Stimulated activated CD8-positive, alpha-beta memory T cell treated with anti-CD3 and anti-CD28 coated beads, Interleukin-7, amount 100 ng/mL, for 24 hours (primary cell): ENCODE measurements at regions not wholly inside any gene's neighbourhood (a gene's known extent, or its start where the extent isn't known, plus 50 kb on each side); places are given as distances from the start of the nearest gene placed in this dataset.
"Not testable (repeated sequence)": the region's sequence is repeated elsewhere in the genome, so short reads cannot be mapped to it uniquely, and the experiment has no call there.

Source experiments
- DNase-seq: peaks from one replicate; pipeline ENCODE4 v3.0.0-alpha.2; 2020; ENCODE audit warnings: low read depth

DNA sequence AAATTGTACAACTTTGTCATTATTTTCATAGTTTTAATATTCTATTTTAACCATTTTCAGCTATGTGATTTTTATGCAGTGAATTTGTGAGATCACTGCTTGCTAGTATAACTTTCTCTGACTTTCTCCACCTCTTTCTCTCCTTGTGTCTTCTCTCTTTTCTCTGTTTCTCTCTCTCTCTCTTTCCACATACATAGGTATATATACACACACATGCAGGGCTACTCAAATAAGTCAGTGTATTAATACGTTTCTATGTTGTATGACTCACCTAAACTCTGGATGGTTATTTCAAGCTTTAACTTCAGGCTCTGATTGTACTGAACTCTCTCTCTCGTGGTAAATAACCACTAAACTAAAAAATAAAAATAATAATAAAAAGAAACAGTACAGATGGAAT, 1389.3 kb upstream of the ALCAM start:
- no peak for DNase-seq

DNA sequence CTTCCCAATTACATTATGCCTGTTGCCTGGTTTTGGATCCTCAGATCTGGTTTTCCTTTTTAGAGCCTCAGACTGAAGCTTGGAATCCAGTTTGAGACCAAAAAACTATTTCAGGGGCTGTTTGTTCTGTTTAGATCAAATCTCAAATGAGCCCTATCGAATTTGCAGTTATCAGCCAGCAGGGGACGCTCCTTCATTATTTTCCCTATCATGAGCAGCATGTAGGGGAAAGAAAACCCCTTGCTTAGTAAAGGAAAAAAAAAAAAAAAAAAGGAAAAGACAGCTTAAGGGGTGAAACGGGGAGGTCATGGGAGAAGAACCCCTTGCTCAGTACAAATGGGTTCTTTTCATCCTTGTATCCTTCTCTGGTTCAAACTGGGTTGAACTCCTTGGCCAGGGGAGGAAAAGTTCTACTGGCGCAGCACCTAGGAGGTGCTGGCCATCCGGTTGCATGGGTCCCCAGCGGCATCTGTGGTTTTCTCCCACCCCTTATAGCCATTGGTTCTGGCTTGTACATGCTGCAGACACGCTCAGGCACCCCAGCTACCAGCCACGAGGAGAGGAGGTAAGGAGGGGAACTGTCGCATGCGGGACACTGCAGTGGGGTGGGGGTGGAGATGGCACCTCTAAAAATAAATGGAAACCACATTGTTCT, 1375.1 kb upstream of the ALCAM start:
- no peak for DNase-seq

DNA sequence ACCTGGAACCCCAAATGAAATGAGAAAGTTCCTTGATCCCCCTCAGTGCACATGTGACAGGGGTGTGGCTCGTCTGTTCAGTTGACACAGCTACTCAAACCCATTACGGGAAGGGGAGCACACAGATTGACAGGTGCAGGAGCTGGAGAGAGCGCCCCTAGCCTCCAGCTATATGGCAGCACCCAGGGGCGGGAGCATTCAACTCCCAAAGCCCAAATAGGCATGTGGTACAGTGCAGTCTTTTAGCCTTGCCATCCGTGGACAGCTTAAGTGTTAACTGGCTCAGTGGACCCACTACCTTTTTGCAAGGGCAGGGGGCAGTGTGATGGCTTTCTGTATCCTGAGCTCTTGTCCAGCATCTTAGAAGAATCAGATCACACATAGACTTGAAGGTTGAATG, 1374.2 kb upstream of the ALCAM start:
- no peak for DNase-seq

DNA sequence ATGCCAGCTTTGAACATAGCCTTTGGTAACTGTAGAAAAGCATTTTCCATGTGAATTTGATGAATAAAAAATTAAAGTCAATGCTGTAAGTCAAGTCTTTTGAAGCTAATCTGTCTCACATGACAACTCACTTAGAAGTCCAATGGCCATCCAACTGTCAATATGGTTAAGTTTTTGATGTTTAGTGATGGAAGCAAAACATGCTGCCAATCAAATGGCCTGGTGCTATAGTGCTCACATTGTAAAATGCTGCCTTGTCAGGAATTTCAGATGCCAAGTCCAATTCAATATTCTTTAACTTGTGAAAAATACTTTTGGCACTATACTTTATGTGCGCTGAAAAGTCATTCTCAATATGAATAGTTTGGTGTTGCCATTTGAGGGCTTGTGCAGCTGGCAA, 1361.8 kb upstream of the ALCAM start:
- no peak for DNase-seq

DNA sequence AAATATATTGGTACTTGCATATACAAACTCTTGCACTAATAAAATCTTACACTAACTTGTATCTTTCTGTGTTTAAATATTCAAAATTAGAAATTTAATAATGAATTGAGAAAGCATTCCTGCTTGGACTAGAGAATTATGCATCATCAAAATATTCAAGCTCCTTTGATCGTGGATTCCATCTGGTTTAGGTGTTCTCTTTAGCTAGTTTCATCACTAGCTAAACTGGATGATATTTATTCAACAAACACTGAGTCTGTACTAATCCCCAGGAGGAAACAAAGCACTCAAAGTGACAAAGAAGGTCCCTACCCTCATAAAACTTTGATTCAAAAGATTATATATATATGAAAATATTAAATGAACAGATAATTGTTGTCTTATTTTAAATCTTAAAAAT, 1360.9 kb upstream of the ALCAM start:
- no peak for DNase-seq

DNA sequence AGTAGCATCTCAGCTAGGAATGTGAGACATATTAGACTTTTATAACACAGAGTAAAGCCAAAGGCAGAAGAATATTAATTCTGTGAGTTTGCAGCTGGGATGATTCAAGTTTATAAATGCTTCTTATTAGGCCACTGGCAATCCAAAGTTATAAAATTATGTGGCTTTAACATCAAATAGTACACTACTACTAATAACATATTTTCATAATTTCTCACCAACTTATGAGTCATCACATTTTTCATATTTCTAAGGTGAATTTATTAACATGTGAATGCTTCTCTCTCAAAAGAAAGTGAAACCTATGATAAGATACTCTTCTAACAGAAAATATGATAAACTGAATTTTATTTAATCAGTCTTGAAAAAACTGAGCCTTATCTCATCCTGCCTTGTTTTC, 1348.2 kb upstream of the ALCAM start:
- DNase-seq, result no peak

DNA sequence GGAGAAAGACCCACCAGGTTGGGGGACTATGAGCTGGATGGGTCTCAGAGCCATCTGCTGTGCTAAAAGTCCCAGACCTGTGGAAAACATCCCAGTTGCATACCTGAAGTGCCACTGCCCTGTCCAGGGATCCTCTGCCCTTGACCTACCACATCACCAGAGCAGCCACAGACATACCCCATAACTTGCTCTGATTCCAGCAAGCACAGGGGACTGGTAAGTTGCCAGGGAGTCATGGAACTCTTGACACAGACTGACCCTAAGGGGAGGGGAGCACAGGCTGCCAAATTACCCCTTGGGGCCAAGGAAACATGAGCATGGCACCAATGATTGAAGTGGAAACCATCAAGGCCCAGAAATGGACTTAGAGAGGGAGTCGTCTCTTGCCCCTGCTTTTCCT, 1335.1 kb upstream of the ALCAM start:
- DNase-seq, result no peak

DNA sequence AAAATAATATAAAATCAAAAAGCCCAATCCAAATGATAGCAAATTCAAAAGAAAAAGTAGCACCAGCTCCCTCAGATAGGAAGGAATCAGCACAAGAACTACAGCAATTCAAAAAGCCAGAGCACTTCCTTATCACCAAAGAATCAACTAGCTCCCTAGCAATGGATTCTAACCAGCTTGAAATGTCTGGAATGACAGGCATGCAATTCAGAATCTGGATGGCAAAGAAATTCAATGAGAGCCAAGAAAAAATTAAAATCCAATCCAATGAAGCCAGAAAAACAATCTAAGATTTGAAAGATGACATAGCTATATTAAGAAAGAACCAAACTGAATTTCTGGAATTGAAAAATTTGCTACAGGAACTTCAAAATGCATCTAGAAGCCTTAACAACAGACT, 1334.4 kb upstream of the ALCAM start:
- no peak for DNase-seq

DNA sequence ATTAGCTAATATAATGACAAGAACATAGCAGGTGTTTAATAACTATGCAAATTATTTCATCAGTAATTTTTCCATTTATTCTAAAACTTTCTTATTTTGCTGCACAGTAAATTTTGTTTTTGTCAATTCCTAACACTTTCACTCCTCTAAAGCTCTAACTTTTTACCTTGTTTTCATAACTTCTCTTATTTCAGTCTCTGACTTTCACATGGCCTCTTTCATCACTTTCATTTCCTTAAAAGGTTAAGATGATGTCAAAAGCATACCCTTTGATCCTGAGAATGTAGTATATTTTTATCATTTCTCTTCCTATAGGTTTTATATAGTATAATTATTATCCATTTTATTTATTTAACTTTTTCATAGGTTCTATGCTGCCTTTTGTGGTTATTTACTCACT, 1325.8 kb upstream of the ALCAM start:
- no peak for DNase-seq

DNA sequence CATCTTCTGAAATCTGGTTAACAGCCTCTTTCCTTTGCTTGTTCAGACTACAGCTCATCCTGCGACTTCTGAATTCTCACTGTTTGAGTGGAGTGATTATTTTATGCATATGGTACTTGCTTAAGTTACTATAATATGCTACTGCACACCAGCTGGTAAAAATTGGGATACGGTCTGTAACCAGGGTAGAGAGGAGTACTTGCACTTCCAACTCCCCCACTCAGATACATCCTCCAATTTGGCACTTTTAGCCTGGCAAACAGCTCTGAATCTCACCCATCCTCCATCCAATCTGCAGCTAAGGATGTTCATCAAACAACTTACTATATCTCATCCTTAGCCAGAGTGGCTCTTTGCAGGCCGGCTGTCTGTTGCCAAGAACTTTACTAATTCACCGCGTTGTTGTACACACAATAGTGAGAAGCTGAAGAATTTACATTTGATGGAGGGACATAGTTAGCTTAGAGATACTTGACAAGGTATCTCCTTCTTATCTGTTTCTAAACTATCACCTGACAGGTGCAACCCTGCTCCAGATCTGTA, 1323.6 kb upstream of the ALCAM start:
- DNase-seq, result not testable (repeated sequence)

DNA sequence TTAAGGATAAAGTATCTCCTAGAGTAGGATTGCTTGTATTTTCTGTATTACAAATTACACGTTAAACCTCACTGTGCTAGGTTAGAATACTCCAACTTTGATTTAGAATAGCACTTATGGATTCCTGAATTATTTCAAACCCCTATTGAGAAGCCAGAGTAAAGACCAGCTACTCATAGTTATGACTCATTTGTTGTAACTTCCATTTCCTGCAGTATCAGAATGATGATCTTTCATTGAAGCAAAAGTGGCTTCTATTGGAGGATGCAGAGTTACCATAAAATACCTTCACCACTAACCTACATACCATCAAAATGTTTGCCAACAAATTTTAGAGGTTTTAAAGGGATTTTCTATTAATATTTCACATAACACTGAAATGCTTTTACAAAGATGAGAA, 1322.7 kb upstream of the ALCAM start:
- no peak for DNase-seq

DNA sequence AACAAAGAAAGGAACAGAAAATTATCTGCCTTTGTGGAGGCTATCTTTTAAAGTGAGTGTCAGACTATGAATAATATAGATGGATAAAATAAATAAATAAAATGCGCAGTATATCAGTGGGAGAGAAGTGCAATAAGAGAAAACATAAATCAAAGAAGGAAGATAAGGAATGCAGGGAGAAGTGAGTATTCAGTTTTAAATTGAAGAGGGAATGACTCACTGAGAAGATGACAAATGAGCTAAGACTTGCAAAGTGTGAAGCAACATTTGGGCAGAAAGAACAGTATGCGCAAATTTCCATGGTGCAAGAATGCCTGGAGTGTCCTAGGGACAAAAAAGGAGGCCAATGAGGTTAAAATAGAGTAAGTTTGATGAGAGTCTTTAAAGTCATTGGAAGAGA, 1300.1 kb upstream of the ALCAM start:
- DNase-seq, result no peak

DNA sequence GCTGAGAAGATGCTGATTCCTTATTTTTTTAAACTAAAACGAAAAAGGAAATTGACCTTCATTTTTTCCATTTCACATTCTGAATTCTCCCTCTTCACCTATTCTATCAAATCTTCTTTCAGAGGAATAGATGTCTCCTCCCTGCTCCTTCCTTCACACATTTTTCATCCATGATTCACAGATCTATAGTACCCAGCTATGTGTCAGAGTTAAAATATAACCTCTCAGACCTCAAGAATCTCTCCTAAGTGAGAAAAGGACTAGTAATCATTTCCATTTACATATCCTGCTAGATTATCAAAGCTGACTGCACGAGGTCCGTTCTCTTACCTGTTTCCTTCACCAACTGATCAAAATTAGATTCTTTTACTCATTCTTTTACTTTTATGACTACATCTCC, 1297.6 kb upstream of the ALCAM start:
- no peak for DNase-seq

DNA sequence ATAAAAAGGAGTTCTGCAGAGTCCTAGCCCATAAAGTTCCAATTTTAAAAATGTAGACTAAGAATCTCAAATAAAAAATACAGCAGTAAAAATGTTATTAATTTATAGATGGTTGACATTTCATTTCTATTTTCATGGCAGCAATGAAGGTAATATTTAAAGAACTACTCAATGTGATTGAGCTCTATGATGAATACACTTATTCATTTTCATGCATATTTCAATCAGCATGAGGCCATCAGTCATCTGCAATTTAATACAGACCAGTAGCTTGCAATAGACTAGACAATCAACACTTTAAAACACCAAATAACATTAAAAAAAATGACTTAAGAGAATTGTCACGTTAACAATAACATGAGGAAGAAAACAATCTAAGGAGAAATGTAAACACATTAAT, 1295.8 kb upstream of the ALCAM start:
- no peak for DNase-seq

DNA sequence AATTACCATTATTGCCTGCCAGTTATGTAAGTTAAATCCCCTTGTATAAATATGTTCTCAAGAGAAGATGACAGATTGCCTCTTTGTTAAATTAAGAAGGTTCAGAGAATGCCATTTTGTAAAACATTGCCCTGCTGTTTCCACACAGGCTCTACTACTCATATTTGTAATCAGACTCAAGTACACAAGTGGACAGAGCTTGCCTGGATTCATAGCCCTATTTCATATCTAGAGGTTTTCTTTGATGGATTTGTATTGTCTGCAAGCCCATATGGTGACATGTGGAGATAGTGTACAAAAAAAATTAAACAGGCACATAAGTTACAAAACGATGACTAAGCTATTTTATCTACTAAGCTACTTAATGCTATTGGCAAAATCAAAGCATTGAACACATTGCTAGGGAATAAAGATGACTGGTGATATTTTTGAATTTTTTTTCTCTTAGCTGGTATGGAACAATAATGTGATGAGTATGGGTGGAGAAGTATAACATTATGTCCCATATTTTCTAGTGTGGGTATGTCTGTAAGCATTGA, 1286.6 kb upstream of the ALCAM start:
- no peak for DNase-seq

DNA sequence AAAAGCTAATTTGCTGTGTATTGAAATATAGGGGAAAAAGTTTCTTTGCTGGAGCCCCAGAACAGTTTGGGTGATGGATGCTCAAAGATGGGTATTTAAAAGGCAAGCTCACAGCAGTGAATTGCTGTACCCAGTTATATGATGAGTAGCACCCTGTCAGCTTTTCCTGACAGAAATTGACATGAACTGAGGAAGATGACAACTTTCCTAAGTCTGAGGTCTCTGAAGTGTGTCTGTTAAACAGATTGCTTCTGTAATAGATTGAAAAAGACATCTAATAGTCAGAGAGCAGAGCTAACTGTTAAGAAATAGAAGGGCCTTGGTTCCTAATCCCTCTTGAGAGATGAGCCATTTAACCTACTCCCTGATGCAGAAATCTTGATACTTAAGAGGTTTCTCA, 1278.0 kb upstream of the ALCAM start:
- DNase-seq, result no peak

DNA sequence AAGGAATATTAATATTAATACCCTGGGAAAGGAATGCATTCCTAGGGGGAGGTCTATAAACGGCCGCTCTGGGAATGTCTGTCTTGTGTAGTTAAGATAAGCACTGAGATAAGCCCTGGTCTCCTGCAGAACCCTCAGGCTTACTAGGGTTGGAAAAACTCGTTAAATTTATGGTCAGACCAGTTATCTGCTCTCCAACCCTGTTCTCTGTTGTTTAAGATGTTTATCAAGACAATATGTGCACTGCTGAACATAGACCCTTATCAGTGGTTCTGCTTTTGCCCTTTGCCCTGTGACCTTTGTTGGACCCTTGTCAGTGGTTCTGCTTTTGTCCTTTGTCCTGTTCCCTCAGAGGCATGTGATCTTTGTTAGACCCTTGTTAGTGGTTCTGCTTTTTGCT, 1276.7 kb upstream of the ALCAM start:
- DNase-seq, result not testable (repeated sequence)

DNA sequence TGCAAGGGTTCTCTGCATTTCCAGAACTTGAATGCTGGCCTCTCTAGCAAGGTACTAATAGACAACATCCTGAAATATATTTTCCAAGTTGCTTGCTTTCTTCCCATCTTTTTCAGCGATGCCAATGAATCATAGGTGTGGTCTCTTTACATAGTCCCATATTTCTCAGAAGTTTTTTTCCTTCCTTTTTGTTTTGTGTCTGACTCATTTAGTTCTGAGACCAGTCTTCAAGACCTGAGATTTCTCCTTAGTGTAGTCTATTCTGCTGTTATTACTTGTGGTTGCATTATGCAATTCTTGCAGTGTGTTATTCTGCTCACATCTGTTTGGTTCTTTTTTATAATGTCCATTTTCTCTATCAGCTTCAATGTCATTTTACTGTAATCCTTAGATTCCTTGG, 1265.0 kb upstream of the ALCAM start:
- no peak for DNase-seq

DNA sequence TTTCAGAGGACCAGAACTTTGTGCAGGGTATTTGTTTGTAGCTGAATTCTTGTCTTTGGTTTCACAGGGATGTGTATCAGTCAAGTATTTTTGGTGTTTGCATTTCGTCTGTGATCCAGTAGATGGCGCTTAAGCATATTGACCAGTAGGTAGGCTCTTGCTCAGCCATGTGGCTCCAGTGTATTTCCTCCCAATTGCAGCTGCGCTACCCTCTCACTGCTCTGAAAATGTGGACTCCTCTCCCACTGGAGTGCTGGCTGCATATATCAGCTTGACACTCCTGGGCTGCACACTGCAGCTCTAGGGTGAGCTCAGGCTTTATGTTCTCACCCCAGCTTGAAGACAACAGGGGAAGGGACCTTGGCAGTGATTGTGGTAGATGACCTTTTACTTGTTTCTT, 1264.3 kb upstream of the ALCAM start:
- DNase-seq, result no peak

DNA sequence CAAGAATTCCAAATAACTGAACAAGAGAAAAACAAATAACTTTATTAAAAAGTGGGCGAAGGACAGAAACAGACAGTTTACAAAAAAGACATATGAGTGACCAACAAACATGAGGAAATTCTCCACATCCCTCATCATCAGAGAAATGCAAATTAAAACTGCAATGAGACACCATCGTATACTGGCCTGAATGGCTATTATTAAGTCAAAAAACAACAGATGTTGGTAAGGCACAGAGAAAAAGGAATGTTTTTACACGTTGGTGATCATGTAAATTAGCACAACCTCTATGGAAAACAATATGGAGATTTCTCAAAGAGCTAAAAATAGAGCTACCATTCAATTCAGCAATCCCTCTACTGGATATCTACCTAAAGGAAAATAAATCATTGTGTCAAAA, 1260.4 kb upstream of the ALCAM start:
- no peak for DNase-seq

DNA sequence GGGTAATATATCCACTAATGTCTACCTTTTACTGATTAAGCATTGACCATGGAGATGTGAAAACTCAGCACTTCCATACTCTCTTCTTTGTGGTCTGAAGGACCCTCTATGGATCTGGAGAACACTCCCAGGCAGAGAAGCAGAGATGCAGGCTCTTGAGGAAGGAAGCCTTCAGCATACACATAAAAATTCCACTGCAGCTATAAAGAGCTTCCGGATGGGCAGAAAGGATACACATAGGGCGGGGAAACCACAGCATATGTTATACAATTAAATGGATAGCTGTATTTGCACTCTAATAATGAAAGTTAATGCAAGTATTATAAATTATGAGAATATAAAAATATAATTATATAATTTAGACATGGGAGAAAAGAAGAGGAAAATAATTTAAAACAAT, 1258.2 kb upstream of the ALCAM start:
- no peak for DNase-seq

DNA sequence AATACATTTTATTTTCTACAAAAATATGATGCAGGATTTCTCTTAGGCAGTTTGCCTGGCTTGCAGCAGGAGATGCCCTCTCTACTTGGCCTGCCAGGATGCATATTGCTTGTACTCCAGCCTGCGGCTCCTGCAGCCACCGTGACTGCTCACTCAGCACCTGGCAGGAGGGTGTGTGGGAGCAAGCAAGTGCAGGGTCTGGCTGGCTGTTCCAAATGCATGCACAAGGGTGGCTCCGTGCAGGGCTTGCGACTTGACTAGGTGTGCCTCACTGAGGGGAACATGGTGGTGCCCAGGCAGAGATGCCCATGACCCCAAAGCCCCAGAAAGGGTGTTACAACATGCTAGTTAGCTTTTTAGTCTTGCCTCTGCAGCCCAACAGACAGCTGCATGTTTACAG, 1240.2 kb upstream of the ALCAM start:
- no peak for DNase-seq

DNA sequence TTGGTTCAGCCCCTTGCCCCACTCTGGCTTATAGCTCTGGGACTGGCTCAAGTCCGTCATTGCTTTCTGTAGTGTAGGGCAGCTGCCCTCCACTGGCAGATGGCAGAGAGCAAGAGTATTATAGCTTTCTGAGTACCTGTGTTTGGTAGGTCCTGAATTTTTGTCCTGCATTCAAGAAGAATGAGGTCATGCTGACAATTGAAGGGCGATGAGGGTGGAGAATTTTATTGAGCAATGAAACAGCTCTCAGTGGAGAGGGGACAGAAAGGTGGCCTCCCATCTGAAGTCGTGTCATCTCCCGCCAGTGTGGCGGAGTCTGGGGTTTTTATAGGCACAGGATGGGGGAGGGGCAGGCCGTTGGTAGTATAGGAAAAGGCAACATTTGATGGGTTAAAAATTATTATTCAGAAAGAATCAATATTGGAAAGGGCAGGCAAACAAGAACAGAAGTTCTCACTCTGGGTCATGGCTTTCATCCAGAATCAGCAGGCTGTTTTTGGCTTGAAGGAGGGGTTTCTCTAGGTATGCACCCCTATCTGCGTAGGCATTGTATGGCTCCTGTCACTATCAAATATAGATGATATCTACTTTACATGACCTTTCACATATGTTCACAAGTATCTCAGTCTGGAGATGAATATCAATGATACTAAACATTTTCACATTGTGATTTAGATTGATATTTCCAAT, 1239.7 kb upstream of the ALCAM start:
- no peak for DNase-seq

DNA sequence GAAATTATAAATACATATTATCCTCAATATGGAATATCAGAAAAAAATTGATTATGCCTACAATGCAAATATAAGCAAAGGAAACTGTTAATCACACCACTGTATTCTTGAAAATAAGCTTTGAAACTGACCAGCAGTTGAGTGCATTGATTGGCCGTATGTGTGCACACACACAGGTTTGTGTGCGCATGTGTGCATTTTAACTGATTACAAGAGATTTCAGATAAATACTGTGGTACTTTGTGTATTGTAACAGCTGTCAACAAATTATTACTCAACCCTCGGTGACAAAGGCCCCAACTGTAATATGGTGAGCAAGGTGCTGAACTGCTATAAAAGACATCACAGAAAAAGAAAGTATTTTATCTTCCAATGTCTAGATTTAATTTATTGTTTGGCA, 1238.9 kb upstream of the ALCAM start:
- no peak for DNase-seq
